A549 (cell line): ENCODE measurements at regions not wholly inside any gene's neighbourhood (a gene's known extent, or its start where the extent isn't known, plus 50 kb on each side); places are given as distances from the start of the nearest gene placed in this dataset.

Source experiments
- ATAC-seq, 2 experiments: fragments of 200-7000 bp in 1 of 2; fragments of >200 bp in 1 of 2; cut with Nextera tagmentation in 1 of 2; cut with Tn5 transposase in 1 of 2; 3 replicates each; pipeline versions ENCODE4 v1.8.0 to v1.9.1; 2018 to 2020; ENCODE audit warnings: mild to moderate bottlenecking in 1 of 2, moderate library complexity in 1 of 2
- CTCF ChIA-PET: fragments of 300-600 bp; sonication (Branson Sonifier 250); formaldehyde crosslinking; extraction: SDS; loops from one replicate; lab custom pipeline; 2021; ENCODE audit warnings: antibody characterized with exemption, inconsistent platforms; lab: Yijun Ruan, JAX
- POLR2A ChIA-PET: fragments of 350-600 bp; formaldehyde crosslinking; extraction: SDS; loops from one replicate; lab custom pipeline; 2021; ENCODE audit warnings: antibody characterized with exemption, inconsistent platforms; lab: Yijun Ruan, JAX
- DNase-seq, 2 experiments: peaks; one replicate each; pipeline versions ENCODE4 v3.0.0 to v3.0.0-alpha.2; 2011 to 2016; ENCODE audit warnings: low read depth in 1 of 2, low spot score in 1 of 2
- FAIRE-seq: peaks from 2 replicates; lab custom pipeline; 2011; peaks lifted over from hg19 to GRCh38; lab: Jason Lieb, UNC
- H3K27ac ChIP-seq, 2 experiments: fragments of >200 bp; sonication (Bioruptor Twin); formaldehyde crosslinking; 3 replicates each; pipeline ENCODE4 v1.5.1; 2016 to 2017
- H3K4me1 ChIP-seq: fragments of >200 bp; sonication (Bioruptor Twin); formaldehyde crosslinking; 3 replicates; pipeline ENCODE4 v1.6.1; 2016
- H3K4me2 ChIP-seq: fragments of >200 bp; sonication (Bioruptor Twin); formaldehyde crosslinking; 3 replicates; pipeline ENCODE4 v1.6.1; 2016
- H3K4me3 ChIP-seq: fragments of >200 bp; sonication (Bioruptor Twin); formaldehyde crosslinking; 3 replicates; pipeline ENCODE4 v1.5.1; 2016
- H3K9me3 ChIP-seq: fragments of >200 bp; sonication (Bioruptor Twin); formaldehyde crosslinking; 3 replicates; pipeline ENCODE4 v1.6.1; 2016
- ATOH8 ChIP-seq: fragments of 250-450 bp; sonication (Bioruptor Pico); IDR thresholded peaks from 2 replicates; pipeline ENCODE4 v1.5.0; 2020; ENCODE audit warnings: low read depth, mild to moderate bottlenecking, moderate library complexity
- CHD2 ChIP-seq: fragments of 150-350 bp; IDR thresholded peaks from 2 replicates; pipeline ENCODE4 v1.6.1; 2014; ENCODE audit warnings: low read length; ENCODE audit not compliant: partially characterized antibody
- E2F6 ChIP-seq: IDR thresholded peaks from 2 replicates; pipeline ENCODE4 v1.6.1; 2012; ENCODE audit warnings: low read depth, borderline replicate concordance
- ELK1 ChIP-seq: fragments of 150-350 bp; IDR thresholded peaks from 2 replicates; pipeline ENCODE4 v1.6.1; 2014; ENCODE audit warnings: low read depth, mild to moderate bottlenecking, low read length
- EP300 ChIP-seq, 2 experiments: fragments of >200 bp; sonication (Bioruptor Twin); formaldehyde crosslinking; IDR thresholded peaks; 2 replicates in 1 of 2; 3 replicates in 1 of 2; pipeline ENCODE4 v1.6.1; 2016 to 2017
- ESRRA ChIP-seq: fragments of 150-350 bp; IDR thresholded peaks from 2 replicates; pipeline ENCODE4 v1.6.1; 2014; ENCODE audit warnings: mild to moderate bottlenecking, low read length, borderline replicate concordance
- FOSB ChIP-seq: fragments of 250-450 bp; sonication (Bioruptor Pico); IDR thresholded peaks from 2 replicates; pipeline ENCODE4 v1.5.0; 2020; ENCODE audit warnings: mild to moderate bottlenecking, moderate library complexity
- FOXS1 ChIP-seq: fragments of 250-450 bp; sonication (Bioruptor Pico); IDR thresholded peaks from 2 replicates; pipeline ENCODE4 v1.5.0; 2020; ENCODE audit warnings: mild to moderate bottlenecking, moderate library complexity
- HDAC2 ChIP-seq: fragments of 200-600 bp; sonication (generic); IDR thresholded peaks from 2 replicates; pipeline ENCODE4 v1.6.1; 2016
- HES2 ChIP-seq: fragments of >200 bp; sonication (Bioruptor Twin); formaldehyde crosslinking; IDR thresholded peaks from 2 replicates; pipeline ENCODE4 v1.6.1; 2016
- HMGXB4 ChIP-seq: fragments of 250-450 bp; sonication (Bioruptor Pico); IDR thresholded peaks from 2 replicates; pipeline ENCODE4 v1.5.0; 2021; ENCODE audit warnings: mild to moderate bottlenecking, moderate library complexity, borderline replicate concordance
- HOXA7 ChIP-seq: fragments of 250-450 bp; sonication (Bioruptor Pico); IDR thresholded peaks from 2 replicates; pipeline ENCODE4 v1.5.0; 2020; ENCODE audit warnings: mild to moderate bottlenecking, moderate library complexity
- HOXB13 ChIP-seq: fragments of 250-450 bp; sonication (Bioruptor Pico); IDR thresholded peaks from 2 replicates; pipeline ENCODE4 v1.5.0; 2020; ENCODE audit warnings: low read depth, mild to moderate bottlenecking, moderate library complexity
- JUN ChIP-seq, 2 experiments: fragments of >200 bp; sonication (Bioruptor Twin); formaldehyde crosslinking; IDR thresholded peaks; 2 replicates in 1 of 2; 3 replicates in 1 of 2; pipeline ENCODE4 v1.6.1; 2016 to 2017
- MAX ChIP-seq: IDR thresholded peaks from 2 replicates; pipeline ENCODE4 v1.6.1; 2012
- MAZ ChIP-seq: fragments of 150-350 bp; IDR thresholded peaks from 2 replicates; pipeline ENCODE4 v1.6.1; 2014; ENCODE audit warnings: antibody characterized with exemption, low read depth, low read length, borderline replicate concordance
- POLR2A ChIP-seq: IDR thresholded peaks from 2 replicates; pipeline ENCODE4 v1.6.1; 2012; ENCODE audit warnings: mild to moderate bottlenecking, low read length
- RARB ChIP-seq: fragments of 250-450 bp; sonication (Bioruptor Pico); IDR thresholded peaks from 2 replicates; pipeline ENCODE4 v1.8.0; 2021; ENCODE audit warnings: mild to moderate bottlenecking, moderate library complexity
- RCOR1 ChIP-seq: fragments of 150-350 bp; IDR thresholded peaks from 2 replicates; pipeline ENCODE4 v1.6.1; 2014; ENCODE audit warnings: antibody characterized with exemption, low read length, low read depth
- RFX5 ChIP-seq: fragments of 450-650 bp; IDR thresholded peaks from 2 replicates; pipeline ENCODE4 v1.7.1; 2014; ENCODE audit warnings: antibody characterized with exemption, mild to moderate bottlenecking, moderate library complexity
- TFCP2L1 ChIP-seq: fragments of 250-450 bp; sonication (Bioruptor Pico); IDR thresholded peaks from 2 replicates; pipeline ENCODE4 v1.5.0; 2021; ENCODE audit warnings: mild to moderate bottlenecking
- TP53 ChIP-seq: fragments of 250-450 bp; sonication (Bioruptor Pico); IDR thresholded peaks from 2 replicates; pipeline ENCODE4 v1.5.0; 2021; ENCODE audit warnings: mild to moderate bottlenecking, moderate library complexity
- ZC3H11A ChIP-seq: fragments of 450-650 bp; IDR thresholded peaks from 2 replicates; pipeline ENCODE4 v1.6.1; 2014; ENCODE audit warnings: antibody characterized with exemption, mild to moderate bottlenecking
- ZNF302 ChIP-seq: fragments of 250-450 bp; sonication (Bioruptor Pico); IDR thresholded peaks from 2 replicates; pipeline ENCODE4 v1.9.0; 2021; ENCODE audit warnings: inconsistent platforms, mild to moderate bottlenecking, moderate library complexity
- WGBS: methylation state at CpG from one replicate; pipeline ENCODE4 v1.1.6; 2017; ENCODE audit errors: missing lambda C conversion rate; 5-methylcytosine and 5-hydroxymethylcytosine counted together

- no peak for TF ChIP-seq ATOH8 (CRISPR knock-in tag)
- no peak for TF ChIP-seq ELK1
- no peak for TF ChIP-seq RFX5
- TF ChIP-seq ZNF302, result no peak
- TF ChIP-seq CHD2, result no peak
Observed at GRCh38 chr9:113790093-113790492, 86.0 kb upstream of the ZNF618 start (continued).

- Histone ChIP-seq H3K4me2 (no peak overlapping the region), H3K4me3 (no peak overlapping the region), H3K27ac (no peak overlapping the region), H3K4me1 (no peaks in the 10 kb centered on the region), H3K9me3 (peaks cover 8% of the 10 kb centered on the region; the same call in 2 of the 3 replicates)
- ATAC-seq (no peak), DNase-seq (no peak), FAIRE-seq (no peak)
- 62% methylated on average over 9 of the region's 9 CpGs for WGBS
- ChIA-PET POLR2A (no interaction called here), CTCF (interaction anchor here (2.8 kb wide), 1 partner anchor 15 kb away, joined by 7 read pairs; no protein-coding TSS in a partner anchor)
- TF ChIP-seq RCOR1, result no peak
- TF ChIP-seq ZC3H11A, result no peak
- no peak for TF ChIP-seq JUN (IDR thresholded peaks at IDR 0.05)
- no peak for TF ChIP-seq RARB
- TF ChIP-seq POLR2A, result no peak
- no peak for TF ChIP-seq HES2
- no peak for TF ChIP-seq ZNF302
- no peak for TF ChIP-seq TFCP2L1 (CRISPR knock-in tag)
- TF ChIP-seq MAX, result no peak
- no peak for TF ChIP-seq FOXS1
- TF ChIP-seq EP300 (IDR thresholded peaks at IDR 0.05), result no peak
- no peak for TF ChIP-seq MAZ
Observed at GRCh38 chr9:113793558-113793957, 82.6 kb upstream of the ZNF618 start.

- Histone ChIP-seq H3K4me2 (no peak overlapping the region), H3K9me3 (peaks cover 8% of the 10 kb centered on the region; the same call in 2 of the 3 replicates)
- 54% methylated on average over 6 of the region's 6 CpGs for WGBS
- TF ChIP-seq ESRRA, result no peak
- TF ChIP-seq, all 56 proteins: peak for 0
- Histone ChIP-seq H3K4me1 (no peaks in the 10 kb centered on the region), H3K27ac (no peak overlapping the region), H3K4me3 (no peak overlapping the region)
- ATAC-seq (no peak), FAIRE-seq (no peak), DNase-seq (no peak)
- ChIA-PET POLR2A (no interaction called here), CTCF (interaction anchor here (2.8 kb wide), 1 partner anchor 14 kb away, joined by 7 read pairs; no protein-coding TSS in a partner anchor)
Observed at GRCh38 chr9:113794721-113795120, 81.4 kb upstream of the ZNF618 start.

GRCh38 chr9:113795811-113796392, 80.2 kb upstream of the ZNF618 start:
- ATAC-seq (no peak), DNase-seq (no peak), FAIRE-seq (no peak)
- peaks cover 6% of the 10 kb centered on the region; the same call in 2 of the 3 replicates for H3K9me3 ChIP-seq
- no peak for TF ChIP-seq POLR2A
- no peak for TF ChIP-seq HMGXB4
- no peak for TF ChIP-seq MAZ
- no peak for TF ChIP-seq TP53 (CRISPR knock-in tag)
- TF ChIP-seq HOXA7 (CRISPR knock-in tag), result no peak
- TF ChIP-seq FOSB (CRISPR knock-in tag), result no peak
- no peak for TF ChIP-seq E2F6
- no peak for TF ChIP-seq HOXB13 (CRISPR knock-in tag)
- TF ChIP-seq HDAC2, result no peak
- no peak for TF ChIP-seq TFCP2L1 (CRISPR knock-in tag)
- TF ChIP-seq ZC3H11A, result no peak
- ChIA-PET POLR2A (no interaction called here), CTCF (interaction anchor here (0.8 to 1.1 kb wide), 2 partner anchors 38 to 44 kb away, joined by 3 read pairs; no protein-coding TSS in a partner anchor)
- H3K4me3 ChIP-seq, result no peak overlapping the region
- no peak overlapping the region for H3K4me2 ChIP-seq
- no peak overlapping the region for H3K27ac ChIP-seq
- H3K4me1 ChIP-seq, result no peaks in the 10 kb centered on the region
- 28% methylated on average over 2 of the region's 2 CpGs for WGBS
